ENCODE measurements at regions not wholly inside any gene's neighbourhood (a gene's known extent, or its start where the extent isn't known, plus 50 kb on each side); places are given as distances from the start of the nearest gene placed in this dataset.

- DNase-seq: no peak
Observed at GRCh38 chr2:38174131-38174530, 98.2 kb upstream of the CYP1B1 start.

GRCh38 chr2:38173683-38174082 is 97.7 kb upstream of the CYP1B1 start:
- no peak for DNase-seq

- no peak for DNase-seq
Observed at GRCh38 chr2:38171208-38171855, 95.4 kb upstream of the CYP1B1 start.

- DNase-seq: no peak
Observed at GRCh38 chr2:38170733-38171132, 94.8 kb upstream of the CYP1B1 start.

- no peak for DNase-seq
Observed at GRCh38 chr2:38170067-38170466, 94.1 kb upstream of the CYP1B1 start.

GRCh38 chr2:38168710-38169480 is 92.9 kb upstream of the CYP1B1 start:
- DNase-seq: no peak

- no peak for DNase-seq
Observed at GRCh38 chr2:38167968-38168350, 92.0 kb upstream of the CYP1B1 start.

- no peak for DNase-seq
Observed at GRCh38 chr2:38165698-38166097, 89.7 kb upstream of the CYP1B1 start.

GRCh38 chr2:38164881-38165280 is 88.9 kb upstream of the CYP1B1 start:
- DNase-seq: no peak

- DNase-seq: no peak
Observed at GRCh38 chr2:38163579-38163978, 87.6 kb upstream of the CYP1B1 start.

- no peak for DNase-seq
Observed at GRCh38 chr2:38163006-38163405, 87.1 kb upstream of the CYP1B1 start.

- DNase-seq: no peak
Observed at GRCh38 chr2:38160516-38160915, 84.6 kb upstream of the CYP1B1 start.

- DNase-seq: peak in 10 of 58 donors; percentile 2 to 69 (median 18)
Observed at GRCh38 chr2:38159597-38159996, 83.6 kb upstream of the CYP1B1 start.

GRCh38 chr2:38159191-38159590 is 83.2 kb upstream of the CYP1B1 start:
- no peak for DNase-seq

GRCh38 chr2:38158378-38159118 is 82.6 kb upstream of the CYP1B1 start:
- DNase-seq: no peak

- DNase-seq: no peak
Observed at GRCh38 chr2:38156436-38156835, 80.5 kb upstream of the CYP1B1 start.

GRCh38 chr2:38155015-38155414 is 79.1 kb upstream of the CYP1B1 start:
- DNase-seq: no peak

GRCh38 chr2:38154395-38154794 is 78.4 kb upstream of the CYP1B1 start:
- DNase-seq: no peak

- no peak for DNase-seq
Observed at GRCh38 chr2:38153476-38154135, 77.7 kb upstream of the CYP1B1 start.

GRCh38 chr2:38152913-38153312 is 77.0 kb upstream of the CYP1B1 start:
- no peak for DNase-seq

GRCh38 chr2:38152035-38152434 is 76.1 kb upstream of the CYP1B1 start:
- DNase-seq: no peak

GRCh38 chr2:38149531-38149930 is 73.6 kb upstream of the CYP1B1 start:
- no peak for DNase-seq

Data from anterior cingulate cortex (tissue), 58 donors.